Left lung (tissue), 4 donors: ENCODE measurements at regions not wholly inside any gene's neighbourhood (a gene's known extent, or its start where the extent isn't known, plus 50 kb on each side); places are given as distances from the start of the nearest gene placed in this dataset.

Experiments used
- ATAC-seq: fragments of 200-7000 bp; cut with Tn5 transposase; one replicate; pipeline ENCODE4 v1.9.1; 2020; ENCODE audit warnings: moderate library complexity
- DNase-seq, 4 donors: peaks; one replicate each; pipeline ENCODE4 v3.0.0-alpha.2; 2013 to 2020
- H3K27ac ChIP-seq, 2 donors: fragments of 200-600 bp; sonication (generic) in 1 of 2; one replicate each; pipeline versions ENCODE4 v1.5.0 to v1.8.0; 2020 to 2021
- H3K27me3 ChIP-seq, 2 donors: fragments of 200-600 bp; sonication (generic) in 1 of 2; one replicate each; pipeline versions ENCODE4 v1.5.0 to v1.8.0; 2020 to 2021
- H3K36me3 ChIP-seq, 2 donors: fragments of 200-600 bp; sonication (generic) in 1 of 2; one replicate each; pipeline versions ENCODE4 v1.5.0 to v1.8.0; 2020 to 2021
- H3K4me1 ChIP-seq, 2 donors: fragments of 200-600 bp; one replicate each; pipeline ENCODE4 v1.8.0; 2021
- H3K4me3 ChIP-seq, 2 donors: fragments of 200-600 bp; sonication (generic) in 1 of 2; one replicate each; pipeline versions ENCODE4 v1.5.0 to v1.8.0; 2020 to 2021; ENCODE audit warnings: mild to moderate bottlenecking in 1 of 2
- H3K9me3 ChIP-seq, 2 donors: fragments of 200-600 bp; sonication (generic) in 1 of 2; one replicate each; pipeline versions ENCODE4 v1.5.0 to v1.8.0; 2020 to 2021
- CTCF ChIP-seq, 2 donors: fragments of 200-600 bp; sonication (generic) in 1 of 2; IDR thresholded peaks; one replicate each; pipeline versions ENCODE4 v1.5.0 to v1.8.0; 2021; ENCODE audit warnings: antibody characterized with exemption in 2 of 2
- intact Hi-C, 2 donors: fragments of 100-400 bp; cut with DNase I; formaldehyde crosslinking; loops; one replicate each; pipeline versions ENCODE4 v1.11.2 to v1.14.2; 2022
- donor health status: DM: no; HTN: yes; CAD: no.
- donor health status: DM: no; HTN: no; CAD: no.

- no peaks in the 10 kb centered on the region for H3K9me3 ChIP-seq
- no peak overlapping the region for H3K4me3 ChIP-seq
- peaks cover 6 to 19% of the 10 kb centered on the region in 2 donors for H3K4me1 ChIP-seq
- no peaks in the 10 kb centered on the region for H3K36me3 ChIP-seq
- no peak for DNase-seq
- no peak overlapping the region for H3K27ac ChIP-seq
- no peaks in the 10 kb centered on the region for H3K27me3 ChIP-seq
- no peak for TF ChIP-seq CTCF (IDR thresholded peaks at IDR 0.05)
- no peak for ATAC-seq
- intact Hi-C loops: no loop called here
Observed at GRCh38 chr1:222991177-222991576, 151.9 kb downstream of the TLR5 start.

- Histone ChIP-seq H3K36me3 (no peaks in the 10 kb centered on the region), H3K4me1 (peaks cover 6 to 19% of the 10 kb centered on the region in 2 donors), H3K4me3 (no peak overlapping the region), H3K27ac (no peak overlapping the region), H3K27me3 (no peaks in the 10 kb centered on the region), H3K9me3 (no peaks in the 10 kb centered on the region)
- TF ChIP-seq CTCF (IDR thresholded peaks at IDR 0.05): no peak
- intact Hi-C loops: no loop called here
- no peak for DNase-seq
- ATAC-seq: no peak
Observed at GRCh38 chr1:222991908-222992307, 151.1 kb downstream of the TLR5 start.

DNA sequence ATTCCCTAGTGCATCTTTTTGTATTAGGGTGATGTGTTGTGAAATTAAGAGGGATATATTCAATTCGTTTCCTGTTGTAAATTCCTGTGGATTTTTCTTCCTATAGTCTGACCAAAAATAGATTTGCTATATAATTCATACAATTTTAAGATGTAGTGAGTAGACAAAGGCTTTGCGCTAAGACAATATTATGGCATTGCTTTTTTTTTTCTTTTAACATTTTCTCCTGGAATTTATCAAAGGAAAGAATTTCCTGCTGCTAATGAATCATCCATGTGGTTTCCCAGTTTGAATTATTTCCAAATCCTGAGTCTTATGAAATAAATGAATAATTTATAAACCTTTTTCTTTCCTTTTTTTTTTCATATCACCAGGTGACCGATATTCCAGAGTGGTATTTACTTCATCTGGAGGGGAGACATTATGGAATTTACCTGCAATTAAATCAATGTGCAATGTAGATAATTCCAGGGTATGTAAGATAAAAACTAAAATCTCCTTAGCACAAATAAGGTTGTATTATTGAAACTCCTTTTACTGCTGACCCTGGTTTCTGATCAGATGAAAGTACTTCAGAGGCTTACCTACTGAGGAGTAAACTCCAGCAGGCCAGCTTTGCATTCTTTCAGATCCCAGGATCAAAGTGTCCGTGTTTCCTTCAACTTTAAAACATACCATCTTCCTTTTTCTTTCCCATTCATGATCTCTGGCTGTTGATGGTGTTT, 148.4 kb downstream of the TLR5 start:
- ATAC-seq: no peak
- H3K27ac ChIP-seq: peak overlapping the region; percentile 2 to 9
- intact Hi-C loops: no loop called here

GRCh38 chr1:222995236-222995580, 147.8 kb downstream of the TLR5 start:
- H3K36me3 ChIP-seq: peaks cover 0 to 4% of the 10 kb centered on the region in 2 donors
- ATAC-seq (no peak), DNase-seq (no peak)
- no peaks in the 10 kb centered on the region for H3K27me3 ChIP-seq
- peaks cover 6 to 15% of the 10 kb centered on the region in 2 donors for H3K4me1 ChIP-seq
- H3K27ac ChIP-seq: peak overlapping the region; percentile 2 to 9
- no peak for TF ChIP-seq CTCF (IDR thresholded peaks at IDR 0.05)
- H3K4me3 ChIP-seq: no peak overlapping the region
- no peaks in the 10 kb centered on the region for H3K9me3 ChIP-seq
- intact Hi-C loops: no loop called here

More for the DNA sequence above, 148.4 kb downstream of the TLR5 start:
- no peak for DNase-seq
- Histone ChIP-seq H3K9me3 (no peaks in the 10 kb centered on the region), H3K27me3 (no peaks in the 10 kb centered on the region), H3K4me3 (no peak overlapping the region), H3K36me3 (peaks cover 0 to 4% of the 10 kb centered on the region in 2 donors), H3K4me1 (peaks cover 6 to 15% of the 10 kb centered on the region in 2 donors)
- no peak for TF ChIP-seq CTCF (IDR thresholded peaks at IDR 0.05)

DNA sequence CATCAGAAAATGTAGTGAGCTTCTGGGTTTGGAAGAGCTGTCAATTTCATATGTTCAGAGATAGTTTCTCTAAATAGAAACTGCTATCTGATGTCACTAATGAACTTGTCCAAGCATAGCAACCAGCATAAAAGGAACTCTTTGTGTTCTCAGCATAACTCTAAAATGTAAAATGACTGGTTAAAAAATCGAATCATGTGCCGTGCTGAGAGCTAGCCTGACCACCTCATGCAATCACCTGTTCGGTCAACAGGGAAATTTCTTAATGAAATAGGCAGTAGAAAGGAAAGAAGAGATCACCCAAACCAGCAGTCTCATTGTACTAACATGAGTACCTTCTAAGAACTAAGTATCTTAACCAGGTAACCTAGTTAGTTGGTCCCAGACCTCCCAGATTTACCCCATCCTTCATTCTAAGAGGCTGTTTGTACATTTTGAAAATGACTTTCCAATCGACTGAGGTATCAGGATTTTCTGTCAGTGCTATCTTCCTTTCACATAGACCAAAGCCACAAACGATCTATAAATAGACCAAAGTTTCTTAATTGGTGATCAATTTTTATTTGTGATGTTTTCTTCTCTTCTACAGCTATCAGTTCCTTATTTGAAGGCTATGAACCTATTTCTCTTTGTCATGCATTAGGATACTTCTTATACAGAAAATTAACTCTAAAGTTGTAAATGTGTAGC, 147.3 kb downstream of the TLR5 start:
- peaks cover 6 to 15% of the 10 kb centered on the region in 2 donors for H3K4me1 ChIP-seq
- no peak for DNase-seq
- ATAC-seq: no peak
- no peaks in the 10 kb centered on the region for H3K27me3 ChIP-seq
- H3K9me3 ChIP-seq: no peaks in the 10 kb centered on the region
- H3K27ac ChIP-seq: peak overlapping the region in 1 of 2 donors; percentile 2
- TF ChIP-seq CTCF (IDR thresholded peaks at IDR 0.05): no peak
- no peak overlapping the region for H3K4me3 ChIP-seq
- intact Hi-C loops: no loop called here
- peaks cover 0 to 4% of the 10 kb centered on the region in 2 donors for H3K36me3 ChIP-seq
